Limb (tissue), 2 donors: ENCODE measurements at regions not wholly inside any gene's neighbourhood (a gene's known extent, or its start where the extent isn't known, plus 50 kb on each side); places are given as distances from the start of the nearest gene placed in this dataset.
"Not testable (repeated sequence)": the region's sequence is repeated elsewhere in the genome, so short reads cannot be mapped to it uniquely, and the experiment has no call there.

Experiments used
- DNase-seq, 2 donors: peaks; one replicate each; pipeline ENCODE4 v3.0.0-alpha.2; 2016; ENCODE audit errors: extremely low spot score in 2 of 2

GRCh38 chr2:142495141-142495540 is 364.3 kb upstream of the LRP1B start:
- DNase-seq, result no peak

DNA sequence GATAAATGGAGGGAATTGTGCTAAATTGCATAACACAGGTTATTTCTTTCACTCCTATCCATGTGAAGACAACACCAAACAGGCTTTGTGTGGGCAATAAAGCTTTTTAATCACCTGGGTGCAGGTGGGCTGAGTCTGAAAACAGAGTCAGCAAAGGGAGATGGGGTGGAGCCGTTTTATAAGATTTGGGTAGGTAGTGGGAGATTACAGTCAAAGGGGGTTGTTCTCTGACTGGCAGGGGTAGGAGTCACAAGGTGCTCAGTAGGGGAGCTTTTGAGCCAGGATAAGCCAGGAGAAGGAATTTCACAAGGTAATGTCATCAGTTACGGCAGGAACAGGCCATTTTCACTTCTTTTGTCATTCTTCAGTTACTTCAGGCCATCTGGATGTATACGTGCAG is 358.8 kb upstream of the LRP1B start:
- not testable (repeated sequence) for DNase-seq

GRCh38 chr2:142484111-142484510 is 353.3 kb upstream of the LRP1B start:
- DNase-seq, result peak in 1 of 2 donors; percentile 54

GRCh38 chr2:142483653-142484052 is 352.8 kb upstream of the LRP1B start:
- no peak for DNase-seq

DNA sequence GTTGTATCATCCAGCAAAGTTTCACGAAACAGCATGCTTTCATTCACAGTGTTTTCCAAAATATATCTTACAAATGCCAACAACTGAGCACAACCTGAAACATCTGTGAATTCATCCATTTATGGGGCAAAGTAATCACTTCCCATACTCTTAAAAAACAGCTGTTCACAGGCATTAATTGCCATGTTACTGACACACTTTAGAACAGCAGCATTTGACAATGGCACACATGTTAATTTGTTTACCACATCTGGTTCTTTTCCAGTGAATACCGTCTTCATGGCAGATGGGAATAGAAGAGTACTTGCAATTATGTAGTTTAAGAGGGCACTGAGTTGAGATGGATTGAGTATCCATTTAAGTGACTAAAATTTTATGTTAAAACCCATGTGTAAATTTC is 347.4 kb upstream of the LRP1B start:
- peak in 1 of 2 donors; percentile 16 for DNase-seq

DNA sequence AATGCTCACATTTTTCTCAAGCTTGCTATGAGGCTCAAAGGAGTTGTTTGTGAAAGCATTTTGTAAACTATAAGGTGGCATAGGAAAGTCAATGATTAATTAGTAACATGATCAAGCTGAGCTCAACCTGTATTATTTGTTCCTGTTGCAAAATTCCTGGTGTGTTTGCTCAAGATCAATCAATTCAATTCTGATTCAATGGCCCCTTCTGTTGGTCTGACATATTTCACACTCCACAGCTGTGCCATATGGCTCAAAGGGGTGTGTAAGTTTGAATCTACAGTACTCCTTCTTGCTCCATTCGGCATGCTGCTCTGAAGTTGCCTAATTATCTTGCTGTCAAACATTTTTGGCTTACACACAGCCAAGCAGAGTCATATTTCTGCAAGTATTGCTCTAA is 341.6 kb upstream of the LRP1B start:
- peak in 1 of 2 donors; percentile 6 for DNase-seq

- no peak for DNase-seq
Measured at GRCh38 chr2:142467321-142467720, 336.5 kb upstream of the LRP1B start.

GRCh38 chr2:142463047-142463446 is 332.2 kb upstream of the LRP1B start:
- DNase-seq, result no peak

DNA sequence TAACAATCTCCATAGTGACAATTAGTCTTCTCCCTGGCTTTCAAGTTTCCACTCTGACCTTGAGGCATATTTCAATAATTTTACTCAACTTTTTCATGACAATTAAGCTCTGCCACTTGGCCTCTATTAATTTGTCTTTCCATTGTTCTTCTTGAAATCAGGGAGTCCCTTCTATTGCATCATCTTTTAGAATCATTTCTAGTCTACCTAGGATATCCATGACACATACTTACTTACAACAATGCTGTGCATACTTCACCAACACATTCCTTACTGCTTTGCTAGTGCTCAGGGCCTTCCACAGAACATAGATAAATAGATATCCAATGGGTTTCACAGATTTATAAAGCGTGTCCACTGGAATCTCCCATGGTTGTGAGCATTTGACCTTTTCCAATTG is 331.5 kb upstream of the LRP1B start:
- DNase-seq, result no peak

- no peak for DNase-seq
Measured at GRCh38 chr2:142445551-142446072, 314.8 kb upstream of the LRP1B start.

GRCh38 chr2:142445023-142445422 is 314.2 kb upstream of the LRP1B start:
- DNase-seq, result no peak

- no peak for DNase-seq
Measured at GRCh38 chr2:142435847-142436246, 305.0 kb upstream of the LRP1B start.

- no peak for DNase-seq
Measured at GRCh38 chr2:142426064-142426463, 295.2 kb upstream of the LRP1B start.

GRCh38 chr2:142425551-142425950 is 294.7 kb upstream of the LRP1B start:
- no peak for DNase-seq

GRCh38 chr2:142423603-142424002 is 292.8 kb upstream of the LRP1B start:
- DNase-seq, result no peak

DNA sequence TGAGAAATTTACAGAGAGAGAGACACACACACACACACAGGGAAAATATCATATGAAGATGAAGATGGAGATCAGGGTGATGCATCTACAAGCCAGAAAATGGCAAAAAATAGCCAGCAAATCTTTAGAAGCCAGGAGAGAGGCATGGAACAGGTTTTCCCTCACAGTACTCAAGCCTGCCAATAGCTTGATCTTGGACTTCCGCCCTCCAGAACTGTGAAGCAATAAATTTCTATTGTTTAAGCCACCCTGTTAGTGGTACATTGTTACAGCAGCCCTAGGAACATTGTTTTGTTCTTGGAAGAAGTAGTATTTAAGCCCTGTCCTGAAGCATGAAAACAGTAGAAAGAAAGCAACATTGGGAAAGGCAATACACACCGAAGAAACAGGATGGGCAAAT is 292.0 kb upstream of the LRP1B start:
- DNase-seq, result no peak

DNA sequence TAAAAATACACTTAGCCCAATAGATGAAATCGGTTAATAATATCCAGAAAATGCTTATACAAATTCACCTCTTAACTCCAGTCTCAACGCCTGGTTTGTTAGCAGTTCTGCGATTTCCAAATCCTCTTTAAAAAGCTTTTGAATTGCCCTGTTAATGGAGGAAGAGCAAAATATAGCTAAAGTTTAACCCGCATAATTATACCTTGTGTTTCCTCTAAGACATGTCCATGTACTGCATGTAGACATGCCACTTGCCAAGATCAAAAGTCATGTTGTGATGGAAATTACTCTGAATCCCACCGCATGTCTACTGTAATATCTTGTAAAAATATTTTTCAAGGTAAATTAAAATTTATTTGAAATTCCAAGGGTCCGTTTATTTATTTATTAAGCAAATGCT is 291.2 kb upstream of the LRP1B start:
- no peak for DNase-seq

DNA sequence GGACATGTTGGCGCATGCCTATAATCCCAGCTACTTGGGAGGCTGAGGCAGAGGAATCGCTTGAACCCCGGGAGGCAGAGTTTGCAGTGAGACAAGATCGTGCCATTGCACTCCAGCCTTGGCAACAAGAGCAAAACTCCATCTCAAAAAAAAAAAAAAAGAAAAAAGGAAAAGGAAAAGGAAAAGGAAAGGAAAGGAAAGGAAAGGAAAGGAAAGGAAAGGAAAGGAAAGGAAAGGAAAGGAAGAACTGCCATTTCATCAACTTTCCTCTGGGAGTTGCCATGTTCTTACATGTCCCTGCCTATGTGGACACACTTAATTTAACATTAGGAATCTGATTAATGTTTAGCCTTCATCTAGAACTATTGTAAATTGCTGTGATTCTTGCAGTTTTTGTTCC is 287.9 kb upstream of the LRP1B start:
- DNase-seq, result not testable (repeated sequence)

DNA sequence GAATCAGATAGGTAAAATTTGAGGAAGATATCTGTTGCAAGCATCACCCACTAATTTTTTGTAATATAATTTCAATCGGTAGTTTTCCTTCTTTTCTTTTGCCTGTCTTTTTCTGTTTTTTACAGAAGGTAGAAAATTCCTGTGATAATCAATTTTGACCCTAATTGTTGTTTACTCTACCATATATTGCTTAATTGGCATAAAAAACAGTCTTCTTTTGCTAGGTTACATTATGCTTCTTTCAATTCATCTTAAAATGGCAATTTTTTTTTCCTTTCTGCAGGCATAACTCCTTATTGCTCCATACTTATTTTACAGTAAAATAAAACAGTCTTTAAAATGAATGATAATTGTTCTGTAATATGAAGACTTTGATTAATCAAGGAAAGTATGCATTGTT is 286.2 kb upstream of the LRP1B start:
- no peak for DNase-seq

GRCh38 chr2:142415461-142415860 is 284.6 kb upstream of the LRP1B start:
- no peak for DNase-seq

DNA sequence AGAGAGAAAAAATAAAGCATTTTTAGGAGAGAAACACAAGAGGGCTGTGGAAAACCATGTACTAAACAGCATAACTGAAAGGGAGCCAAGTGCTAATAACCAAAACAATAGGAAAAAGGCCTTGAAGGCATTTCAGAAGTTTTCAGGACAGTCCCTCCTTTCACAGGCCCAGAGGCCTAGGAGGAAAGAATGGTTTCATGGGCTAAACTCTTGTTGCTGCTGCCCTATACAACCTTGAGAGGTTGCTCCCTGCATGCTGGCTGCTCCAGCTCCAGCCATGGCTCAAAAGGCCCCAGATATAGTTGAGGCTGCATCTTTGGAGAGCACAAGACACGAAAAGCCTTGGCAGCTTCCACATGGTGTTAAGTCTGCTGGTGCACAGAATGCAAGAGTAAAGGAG is 267.4 kb upstream of the LRP1B start:
- no peak for DNase-seq

GRCh38 chr2:142395291-142395690 is 264.5 kb upstream of the LRP1B start:
- no peak for DNase-seq

GRCh38 chr2:142380372-142380771 is 249.6 kb upstream of the LRP1B start:
- no peak for DNase-seq

DNA sequence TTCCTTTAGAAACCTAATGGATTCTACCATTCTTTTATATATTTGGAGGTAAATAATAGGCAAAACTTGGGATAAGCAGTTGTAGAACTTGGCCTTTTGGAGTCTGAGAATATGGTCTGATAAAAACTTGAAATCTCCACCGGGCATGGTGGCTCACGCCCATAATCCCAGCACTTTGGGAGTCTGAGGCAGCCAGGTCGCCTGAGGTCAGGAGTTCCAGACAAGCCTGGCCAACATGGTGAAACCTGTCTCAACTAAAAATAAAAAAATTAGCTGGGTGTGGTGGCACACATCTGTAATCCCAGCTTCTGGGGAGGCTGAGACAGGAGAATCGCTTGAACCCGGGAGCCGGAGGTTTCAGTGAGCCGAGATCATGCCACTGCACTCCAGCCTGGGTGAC is 231.3 kb upstream of the LRP1B start:
- DNase-seq, result not testable (repeated sequence)
